SK-N-SH (cell line): ENCODE measurements at regions not wholly inside any gene's neighbourhood (a gene's known extent, or its start where the extent isn't known, plus 50 kb on each side); places are given as distances from the start of the nearest gene placed in this dataset.

Source experiments
- CTCF ChIA-PET: fragments of 300-600, 350-600 bp; formaldehyde crosslinking; extraction: SDS; loops from one replicate; lab custom pipeline; 2021; lab: Yijun Ruan, JAX
- POLR2A ChIA-PET: fragments of 350-600 bp; sonication (Branson Sonifier 250); formaldehyde crosslinking; extraction: SDS; loops from one replicate; lab custom pipeline; 2020; ENCODE audit warnings: antibody characterized with exemption, inconsistent platforms; lab: Yijun Ruan, JAX
- DNase-seq: peaks from one replicate; pipeline ENCODE4 v3.0.0; 2012
- H2AFZ ChIP-seq: fragments of 200-600 bp; sonication (generic); 2 replicates; pipeline ENCODE4 v1.8.1; 2016; ENCODE audit warnings: antibody characterized with exemption, mild to moderate bottlenecking, low read depth
- H3F3A ChIP-seq: fragments of 200-600 bp; sonication (generic); replicated peaks from 2 replicates; pipeline ENCODE3; 2016; ENCODE audit warnings: antibody characterized with exemption, mild to moderate bottlenecking; ENCODE audit not compliant: insufficient read depth
- H3K27ac ChIP-seq, 2 experiments: fragments of 200-500 bp in 1 of 2; fragments of 200-600 bp in 1 of 2; sonication (Bioruptor generic) in 1 of 2; sonication (generic), shearing (Covaris generic) in 1 of 2; 2 replicates each; pipeline versions ENCODE4 v1.5.1 to v1.6.1; 2014 to 2016; ENCODE audit warnings: low read depth in 2 of 2, inconsistent platforms in 1 of 2, low read length in 1 of 2, mild to moderate bottlenecking in 1 of 2, mixed read lengths in 1 of 2
- H3K27me3 ChIP-seq: fragments of 200-600 bp; sonication (generic), shearing (Covaris generic); 2 replicates; pipeline ENCODE4 v1.6.1; 2016; ENCODE audit warnings: mixed run types; ENCODE audit not compliant: insufficient read depth
- H3K36me3 ChIP-seq, 2 experiments: fragments of 200-500 bp in 1 of 2; fragments of 200-600 bp in 1 of 2; sonication (Bioruptor generic) in 1 of 2; sonication (generic) in 1 of 2; replicated peaks in 1 of 2; 2 replicates each; pipeline versions ENCODE3 to v1.5.1; 2014 to 2016; ENCODE audit warnings: low read length in 1 of 2, mild to moderate bottlenecking in 1 of 2; ENCODE audit not compliant: insufficient read depth in 2 of 2, control insufficient read depth in 1 of 2
- H3K4me1 ChIP-seq, 2 experiments: fragments of 200-500 bp in 1 of 2; fragments of 200-600 bp in 1 of 2; sonication (Bioruptor generic) in 1 of 2; sonication (generic), shearing (Covaris generic) in 1 of 2; 2 replicates each; pipeline versions ENCODE4 v1.5.1 to v1.6.1; 2014 to 2016; ENCODE audit warnings: low read depth in 1 of 2, low read length in 1 of 2, mixed run types in 1 of 2; ENCODE audit not compliant: insufficient read depth in 2 of 2, control insufficient read depth in 1 of 2
- H3K4me2 ChIP-seq: fragments of 200-600 bp; sonication (generic), shearing (Covaris generic); 2 replicates; pipeline ENCODE4 v1.6.1; 2017; ENCODE audit warnings: mixed run types
- H3K4me3 ChIP-seq, 2 experiments: fragments of 200-500 bp in 1 of 2; fragments of 200-600 bp in 1 of 2; sonication (Bioruptor generic) in 1 of 2; sonication (generic), shearing (Covaris generic) in 1 of 2; 2 replicates each; pipeline versions ENCODE4 v1.5.1 to v1.8.1; 2014 to 2016; ENCODE audit warnings: low read depth in 2 of 2, inconsistent platforms in 1 of 2, low read length in 1 of 2, mild to moderate bottlenecking in 1 of 2, mixed read lengths in 1 of 2, moderate library complexity in 1 of 2
- H3K79me2 ChIP-seq: fragments of 200-600 bp; sonication (generic); 2 replicates; pipeline ENCODE4 v1.8.1; 2017; ENCODE audit warnings: mild to moderate bottlenecking; ENCODE audit not compliant: insufficient read depth
- H3K9ac ChIP-seq: fragments of 200-600 bp; sonication (generic); 2 replicates; pipeline ENCODE4 v1.6.1; 2017; ENCODE audit warnings: mixed run types
- H3K9me2 ChIP-seq: fragments of 200-600 bp; sonication (generic); 2 replicates; pipeline ENCODE4 v1.6.1; 2017; ENCODE audit warnings: mixed run types
- H3K9me3 ChIP-seq: fragments of 200-600 bp; sonication (generic); 2 replicates; pipeline ENCODE4 v1.6.1; 2017; ENCODE audit warnings: mixed run types, mild to moderate bottlenecking, moderate library complexity
- H4K20me1 ChIP-seq: fragments of 200-600 bp; sonication (generic); 2 replicates; pipeline ENCODE4 v1.6.1; 2017; ENCODE audit warnings: mild to moderate bottlenecking, mixed run types; ENCODE audit not compliant: insufficient read depth
- CHD2 ChIP-seq: fragments of 150-350 bp; IDR thresholded peaks from 2 replicates; pipeline ENCODE4 v1.6.1; 2018; ENCODE audit warnings: low read length; ENCODE audit not compliant: partially characterized antibody
- EP300 ChIP-seq, 2 experiments: IDR thresholded peaks; 2 replicates each; pipeline versions ENCODE4 v1.4.0 to v1.6.1; 2012; ENCODE audit warnings: borderline replicate concordance in 1 of 2, low read depth in 1 of 2, low read length in 1 of 2
- FOXJ3 ChIP-seq: sonication (generic); formaldehyde crosslinking; IDR thresholded peaks from 2 replicates; pipeline ENCODE4 v1.5.1; 2020; ENCODE audit warnings: mild to moderate bottlenecking, missing genetic modification reagents
- FOXM1 ChIP-seq: IDR thresholded peaks from 2 replicates; pipeline ENCODE4 v1.4.0; 2012; ENCODE audit warnings: low read depth, mild to moderate bottlenecking
- GABPA ChIP-seq: IDR thresholded peaks from 2 replicates; pipeline ENCODE4 v1.4.0; 2012; ENCODE audit warnings: low read depth, mild to moderate bottlenecking
- GATA2 ChIP-seq: sonication (generic); formaldehyde crosslinking; IDR thresholded peaks from 2 replicates; pipeline ENCODE4 v1.5.0; 2020; ENCODE audit warnings: mild to moderate bottlenecking, missing genetic modification reagents
- JUND ChIP-seq: IDR thresholded peaks from 2 replicates; pipeline ENCODE4 v1.4.0; 2012
- MEF2A ChIP-seq: IDR thresholded peaks from 2 replicates; pipeline ENCODE4 v1.4.0; 2012; ENCODE audit warnings: low read depth, borderline replicate concordance
- MXI1 ChIP-seq: IDR thresholded peaks from 2 replicates; pipeline ENCODE4 v1.6.1; 2012; ENCODE audit warnings: mild to moderate bottlenecking, low read depth, low read length, improper control_type of control experiment
- POLR2AphosphoS5 ChIP-seq: IDR thresholded peaks from 2 replicates; pipeline ENCODE4 v1.6.1; 2012; ENCODE audit warnings: low read depth, low read length
- RCOR1 ChIP-seq: fragments of 150-350 bp; IDR thresholded peaks from 2 replicates; pipeline ENCODE4 v1.6.1; 2017; ENCODE audit warnings: antibody characterized with exemption, low read length
- RFX5 ChIP-seq: IDR thresholded peaks from 2 replicates; pipeline ENCODE4 v1.6.1; 2012; ENCODE audit warnings: mild to moderate bottlenecking, improper control_type of control experiment, low read length
- RXRA ChIP-seq: IDR thresholded peaks from 2 replicates; pipeline ENCODE4 v1.4.0; 2012; ENCODE audit warnings: low read depth, mild to moderate bottlenecking, borderline replicate concordance
- SIN3A ChIP-seq: IDR thresholded peaks from 2 replicates; pipeline ENCODE4 v1.6.1; 2012; ENCODE audit warnings: low read depth, mild to moderate bottlenecking, low read length, moderate library complexity, borderline replicate concordance
- TAF1 ChIP-seq: IDR thresholded peaks from 2 replicates; pipeline ENCODE4 v1.6.1; 2012; ENCODE audit warnings: low read depth, mild to moderate bottlenecking, low read length, moderate library complexity, borderline replicate concordance
- TEAD4 ChIP-seq: IDR thresholded peaks from 2 replicates; pipeline ENCODE4 v1.4.0; 2012; ENCODE audit warnings: mild to moderate bottlenecking, borderline replicate concordance; ENCODE audit not compliant: insufficient read depth
- YY1 ChIP-seq: IDR thresholded peaks from 2 replicates; pipeline ENCODE4 v1.4.0; 2012; ENCODE audit warnings: low read depth, mild to moderate bottlenecking
- WGBS: methylation state at CpG from one replicate; pipeline ENCODE4 v1.1.6; 2017; ENCODE audit warnings: low lambda C conversion rate; 5-methylcytosine and 5-hydroxymethylcytosine counted together
- TF ChIP-seq, protein P1 (sequence below): fragments of 150-350 bp; IDR thresholded peaks from 2 replicates; pipeline ENCODE4 v1.6.1; 2016; ENCODE audit warnings: mild to moderate bottlenecking, low read depth, low read length
- TF ChIP-seq, protein P2 (sequence below): fragments of 200-600 bp; sonication (generic); IDR thresholded peaks from 2 replicates; pipeline ENCODE4 v1.6.1; 2017; ENCODE audit warnings: antibody characterized with exemption, mild to moderate bottlenecking, moderate library complexity
- TF ChIP-seq, protein P3 (sequence below): IDR thresholded peaks from 2 replicates; pipeline ENCODE4 v1.4.0; 2012; ENCODE audit warnings: low read depth, borderline replicate concordance

DNA sequence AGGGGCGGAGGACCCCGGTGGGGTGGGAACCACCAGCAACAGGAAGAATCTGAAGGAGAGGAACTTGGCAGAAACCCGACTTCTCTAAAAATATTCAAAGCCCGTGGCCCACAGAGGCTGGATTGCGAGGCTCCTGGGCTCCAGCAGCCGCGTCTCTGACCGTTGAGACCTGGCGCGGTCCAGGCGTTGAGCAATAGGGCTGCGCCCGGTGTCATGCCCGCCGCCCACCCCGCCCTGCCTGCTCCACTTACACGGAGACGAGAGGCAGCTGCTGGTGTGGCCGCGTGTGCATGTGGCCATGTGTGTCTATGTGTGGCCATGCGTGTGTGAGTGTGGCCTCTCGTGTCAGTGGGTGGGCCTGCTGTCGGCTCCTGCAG is 83.6 kb downstream of the IRF8 start:
- CTCF ChIA-PET = interaction anchor here (1.0 to 1.5 kb wide), 2 partner anchors 33 to 162 kb away, joined by 3 to 6 read pairs; no protein-coding TSS in a partner anchor
- no peak overlapping the region for H3K9ac ChIP-seq
- H2AFZ ChIP-seq = no peak overlapping the region

More for the DNA sequence above, 83.6 kb downstream of the IRF8 start:
- POLR2A ChIA-PET = no interaction called here
- Histone ChIP-seq H4K20me1 (no peaks in the 10 kb centered on the region), H3K27me3 (peaks cover 97% of the 10 kb centered on the region), H3K9me2 (no peaks in the 10 kb centered on the region), H3F3A (no peaks in the 10 kb centered on the region), H3K79me2 (no peaks in the 10 kb centered on the region), H3K4me1 (no peaks in the 10 kb centered on the region), H3K4me2 (no peak overlapping the region), H3K4me3 (no peak overlapping the region), H3K9me3 (no peaks in the 10 kb centered on the region), H3K27ac (no peak overlapping the region), H3K36me3 (no peaks in the 10 kb centered on the region)
- 16% methylated on average over 15 of the region's 23 CpGs for WGBS
- TF ChIP-seq GATA2 (CRISPR knock-in tag) = no peak
- TF ChIP-seq, protein P1, sequence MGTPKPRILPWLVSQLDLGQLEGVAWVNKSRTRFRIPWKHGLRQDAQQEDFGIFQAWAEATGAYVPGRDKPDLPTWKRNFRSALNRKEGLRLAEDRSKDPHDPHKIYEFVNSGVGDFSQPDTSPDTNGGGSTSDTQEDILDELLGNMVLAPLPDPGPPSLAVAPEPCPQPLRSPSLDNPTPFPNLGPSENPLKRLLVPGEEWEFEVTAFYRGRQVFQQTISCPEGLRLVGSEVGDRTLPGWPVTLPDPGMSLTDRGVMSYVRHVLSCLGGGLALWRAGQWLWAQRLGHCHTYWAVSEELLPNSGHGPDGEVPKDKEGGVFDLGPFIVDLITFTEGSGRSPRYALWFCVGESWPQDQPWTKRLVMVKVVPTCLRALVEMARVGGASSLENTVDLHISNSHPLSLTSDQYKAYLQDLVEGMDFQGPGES = no peak
- no peak for TF ChIP-seq RFX5
- TF ChIP-seq CHD2 = no peak
- no peak for TF ChIP-seq TAF1
- TF ChIP-seq SIN3A = no peak
- no peak for TF ChIP-seq TEAD4
- no peak for TF ChIP-seq FOXJ3
- TF ChIP-seq RXRA = no peak
- no peak for TF ChIP-seq RCOR1
- TF ChIP-seq FOXM1 = no peak
- TF ChIP-seq MXI1 = no peak
- TF ChIP-seq POLR2AphosphoS5 = no peak
- TF ChIP-seq, protein P2, sequence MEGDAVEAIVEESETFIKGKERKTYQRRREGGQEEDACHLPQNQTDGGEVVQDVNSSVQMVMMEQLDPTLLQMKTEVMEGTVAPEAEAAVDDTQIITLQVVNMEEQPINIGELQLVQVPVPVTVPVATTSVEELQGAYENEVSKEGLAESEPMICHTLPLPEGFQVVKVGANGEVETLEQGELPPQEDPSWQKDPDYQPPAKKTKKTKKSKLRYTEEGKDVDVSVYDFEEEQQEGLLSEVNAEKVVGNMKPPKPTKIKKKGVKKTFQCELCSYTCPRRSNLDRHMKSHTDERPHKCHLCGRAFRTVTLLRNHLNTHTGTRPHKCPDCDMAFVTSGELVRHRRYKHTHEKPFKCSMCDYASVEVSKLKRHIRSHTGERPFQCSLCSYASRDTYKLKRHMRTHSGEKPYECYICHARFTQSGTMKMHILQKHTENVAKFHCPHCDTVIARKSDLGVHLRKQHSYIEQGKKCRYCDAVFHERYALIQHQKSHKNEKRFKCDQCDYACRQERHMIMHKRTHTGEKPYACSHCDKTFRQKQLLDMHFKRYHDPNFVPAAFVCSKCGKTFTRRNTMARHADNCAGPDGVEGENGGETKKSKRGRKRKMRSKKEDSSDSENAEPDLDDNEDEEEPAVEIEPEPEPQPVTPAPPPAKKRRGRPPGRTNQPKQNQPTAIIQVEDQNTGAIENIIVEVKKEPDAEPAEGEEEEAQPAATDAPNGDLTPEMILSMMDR = no peak
- TF ChIP-seq EP300 (IDR thresholded peaks at IDR 0.05; ENCODE audit: borderline replicate concordance in 1 of 2, low read depth in 1 of 2, low read length in 1 of 2) = no peak
- no peak for TF ChIP-seq MEF2A
- TF ChIP-seq GABPA = no peak
- no peak for TF ChIP-seq YY1
- TF ChIP-seq JUND = no peak
- TF ChIP-seq, protein P3, sequence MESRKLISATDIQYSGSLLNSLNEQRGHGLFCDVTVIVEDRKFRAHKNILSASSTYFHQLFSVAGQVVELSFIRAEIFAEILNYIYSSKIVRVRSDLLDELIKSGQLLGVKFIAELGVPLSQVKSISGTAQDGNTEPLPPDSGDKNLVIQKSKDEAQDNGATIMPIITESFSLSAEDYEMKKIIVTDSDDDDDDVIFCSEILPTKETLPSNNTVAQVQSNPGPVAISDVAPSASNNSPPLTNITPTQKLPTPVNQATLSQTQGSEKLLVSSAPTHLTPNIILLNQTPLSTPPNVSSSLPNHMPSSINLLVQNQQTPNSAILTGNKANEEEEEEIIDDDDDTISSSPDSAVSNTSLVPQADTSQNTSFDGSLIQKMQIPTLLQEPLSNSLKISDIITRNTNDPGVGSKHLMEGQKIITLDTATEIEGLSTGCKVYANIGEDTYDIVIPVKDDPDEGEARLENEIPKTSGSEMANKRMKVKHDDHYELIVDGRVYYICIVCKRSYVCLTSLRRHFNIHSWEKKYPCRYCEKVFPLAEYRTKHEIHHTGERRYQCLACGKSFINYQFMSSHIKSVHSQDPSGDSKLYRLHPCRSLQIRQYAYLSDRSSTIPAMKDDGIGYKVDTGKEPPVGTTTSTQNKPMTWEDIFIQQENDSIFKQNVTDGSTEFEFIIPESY = no peak
- DNase-seq = no peak
